ENCODE measurements at regions not wholly inside any gene's neighbourhood (a gene's known extent, or its start where the extent isn't known, plus 50 kb on each side); places are given as distances from the start of the nearest gene placed in this dataset.

GRCh38 chr5:33153372-33153771, 287.4 kb upstream of the TARS1 start:
- no peaks in the 10 kb centered on the region for H3K36me3 ChIP-seq
- TF ChIP-seq CTCF (IDR thresholded peaks at IDR 0.05), result no peak
- intact Hi-C loops (cut with DNase I), result no loop called here
- 10 to 18% methylated on average over 1 of the region's 1 CpG for WGBS, 2 donors
- H3K27me3 ChIP-seq, result no peaks in the 10 kb centered on the region
- no peak for FAIRE-seq
- H3K9me3 ChIP-seq, result no peaks in the 10 kb centered on the region
- H3K4me1 ChIP-seq, result no peaks in the 10 kb centered on the region
- ATAC-seq, result peak in 3 of 4 donors; percentile 33 to 71 (median 57)
- H3K4me3 ChIP-seq, result no peak overlapping the region
- no peak for DNase-seq
- H3K27ac ChIP-seq, result no peak overlapping the region

- TF ChIP-seq CTCF (IDR thresholded peaks at IDR 0.05), result no peak
- 58 to 71% methylated on average over 1 of the region's 1 CpG for WGBS, 2 donors
- Histone ChIP-seq H3K36me3 (no peaks in the 10 kb centered on the region), H3K9me3 (no peaks in the 10 kb centered on the region), H3K4me3 (no peak overlapping the region), H3K4me1 (no peaks in the 10 kb centered on the region), H3K27ac (no peak overlapping the region), H3K27me3 (no peaks in the 10 kb centered on the region)
- ATAC-seq (no peak), FAIRE-seq (no peak), DNase-seq (no peak)
- intact Hi-C loops (cut with DNase I), result no loop called here
Observed at GRCh38 chr5:33153831-33154230, 286.9 kb upstream of the TARS1 start.

- no peaks in the 10 kb centered on the region for H3K27me3 ChIP-seq
- no peak for TF ChIP-seq CTCF (IDR thresholded peaks at IDR 0.05)
- FAIRE-seq (no peak), DNase-seq (no peak), ATAC-seq (no peak)
- intact Hi-C loops (cut with DNase I), result no loop called here
- no peaks in the 10 kb centered on the region for H3K4me1 ChIP-seq
- WGBS, 2 donors, result 12 to 17% methylated on average over 2 of the region's 2 CpGs
- no peak overlapping the region for H3K4me3 ChIP-seq
- H3K27ac ChIP-seq, result no peak overlapping the region
- no peaks in the 10 kb centered on the region for H3K36me3 ChIP-seq
- no peaks in the 10 kb centered on the region for H3K9me3 ChIP-seq
Observed at GRCh38 chr5:33160871-33161270, 279.9 kb upstream of the TARS1 start.

GRCh38 chr5:33161421-33161820, 279.3 kb upstream of the TARS1 start:
- Histone ChIP-seq H3K27me3 (no peaks in the 10 kb centered on the region), H3K36me3 (no peaks in the 10 kb centered on the region), H3K4me1 (no peaks in the 10 kb centered on the region), H3K4me3 (no peak overlapping the region), H3K27ac (no peak overlapping the region), H3K9me3 (no peaks in the 10 kb centered on the region)
- no peak for TF ChIP-seq CTCF (IDR thresholded peaks at IDR 0.05)
- DNase-seq, result no peak
- ATAC-seq, result no peak
- 49 to 50% methylated on average over 3 of the region's 3 CpGs for WGBS, 2 donors
- no peak for FAIRE-seq
- intact Hi-C loops (cut with DNase I), result no loop called here

- TF ChIP-seq CTCF (IDR thresholded peaks at IDR 0.05), result no peak
- intact Hi-C loops (cut with DNase I), result no loop called here
Observed at GRCh38 chr5:33162057-33162456, 278.7 kb upstream of the TARS1 start.

More at GRCh38 chr5:33162057-33162456, 278.7 kb upstream of the TARS1 start:
- Histone ChIP-seq H3K36me3 (no peaks in the 10 kb centered on the region), H3K27me3 (no peaks in the 10 kb centered on the region), H3K4me1 (no peaks in the 10 kb centered on the region), H3K4me3 (no peak overlapping the region), H3K27ac (no peak overlapping the region), H3K9me3 (no peaks in the 10 kb centered on the region)
- ATAC-seq (no peak), DNase-seq (no peak), FAIRE-seq (no peak)
- WGBS, 2 donors, result 85 to 94% methylated on average over 18 of the region's 18 CpGs
